Loucy (cell line): ENCODE measurements at regions not wholly inside any gene's neighbourhood (a gene's known extent, or its start where the extent isn't known, plus 50 kb on each side); places are given as distances from the start of the nearest gene placed in this dataset.

ENCODE experiments used
- H2AFZ ChIP-seq: fragments of 200-600 bp; sonication (generic); 2 replicates; pipeline ENCODE4 v1.6.0; 2016; ENCODE audit warnings: antibody characterized with exemption, mild to moderate bottlenecking, low read length, moderate library complexity
- H3F3A ChIP-seq: fragments of 200-600 bp; 2 replicates; pipeline ENCODE4 v1.6.0; 2016; ENCODE audit warnings: antibody characterized with exemption, low read depth, mild to moderate bottlenecking
- H3K27me3 ChIP-seq: fragments of 200-600 bp; sonication (generic); 2 replicates; pipeline ENCODE4 v1.6.1; 2014; ENCODE audit warnings: low read length, mild to moderate bottlenecking; ENCODE audit not compliant: insufficient read depth, poor library complexity, severe bottlenecking
- H3K36me3 ChIP-seq: fragments of 200-600 bp; sonication (generic); 2 replicates; pipeline ENCODE4 v1.6.1; 2016; ENCODE audit warnings: low read length; ENCODE audit not compliant: insufficient read depth
- H3K4me1 ChIP-seq: fragments of 200-600 bp; sonication (generic); 2 replicates; pipeline ENCODE4 v1.5.1; 2014; ENCODE audit warnings: low read length, mild to moderate bottlenecking; ENCODE audit not compliant: insufficient read depth, poor library complexity, severe bottlenecking
- H3K4me2 ChIP-seq: fragments of 200-600 bp; sonication (generic); 2 replicates; pipeline ENCODE4 v1.6.0; 2014; ENCODE audit warnings: antibody characterized with exemption, low read length, low read depth, mild to moderate bottlenecking; ENCODE audit not compliant: poor library complexity, severe bottlenecking
- H3K4me3 ChIP-seq: fragments of 200-600 bp; sonication (generic); 2 replicates; pipeline ENCODE4 v1.5.1; 2014; ENCODE audit warnings: low read length, mild to moderate bottlenecking, mixed read lengths; ENCODE audit not compliant: poor library complexity, severe bottlenecking
- H3K79me2 ChIP-seq: fragments of 200-600 bp; sonication (generic); 2 replicates; pipeline ENCODE4 v1.6.1; 2014; ENCODE audit warnings: low read length; ENCODE audit not compliant: insufficient read depth
- H3K9ac ChIP-seq: fragments of 200-600 bp; sonication (generic); 2 replicates; pipeline ENCODE4 v1.6.0; 2014; ENCODE audit warnings: mild to moderate bottlenecking, low read depth, low read length, moderate library complexity; ENCODE audit not compliant: poor library complexity, severe bottlenecking
- H3K9me2 ChIP-seq: fragments of 200-600 bp; sonication (generic); replicated peaks from 2 replicates; pipeline ENCODE4 v1.6.1; 2016; ENCODE audit warnings: low read depth, low read length, mixed read lengths
- H3K9me3 ChIP-seq: fragments of 200-600 bp; sonication (generic); 2 replicates; pipeline ENCODE4 v1.6.1; 2014; ENCODE audit warnings: mild to moderate bottlenecking, antibody characterized with exemption, low read length, low read depth; ENCODE audit not compliant: insufficient read depth
- H4K20me1 ChIP-seq: fragments of 200-600 bp; sonication (generic); 2 replicates; pipeline ENCODE4 v1.6.0; 2014; ENCODE audit warnings: antibody characterized with exemption, low read length, mild to moderate bottlenecking; ENCODE audit not compliant: insufficient read depth, poor library complexity, severe bottlenecking
- CTCF ChIP-seq: fragments of 200-600 bp; sonication (generic); conservative IDR thresholded peaks from 2 replicates; pipeline ENCODE4 v1.5.1; 2014; ENCODE audit warnings: mild to moderate bottlenecking, antibody characterized with exemption, low read length
- EZH2phosphoT487 ChIP-seq: fragments of 200-600 bp; IDR thresholded peaks from 2 replicates; pipeline ENCODE4 v1.6.1; 2018; ENCODE audit warnings: antibody characterized with exemption, mild to moderate bottlenecking, moderate library complexity, borderline replicate concordance

GRCh38 chr4:136962868-136963267 lies 569.4 kb downstream of the PCDH18 start:
- H3K4me3 ChIP-seq, result no peak overlapping the region
- no peak overlapping the region for H3K4me2 ChIP-seq
- H3K4me1 ChIP-seq, result no peaks in the 10 kb centered on the region
- no peaks in the 10 kb centered on the region for H3K79me2 ChIP-seq
- TF ChIP-seq EZH2phosphoT487 (no peak), CTCF (no peak)
- H3K9ac ChIP-seq, result no peak overlapping the region
- no peaks in the 10 kb centered on the region for H3K9me2 ChIP-seq
- no peaks in the 10 kb centered on the region for H4K20me1 ChIP-seq
- H2AFZ ChIP-seq, result no peak overlapping the region
- H3K27me3 ChIP-seq, result no peaks in the 10 kb centered on the region
- H3K9me3 ChIP-seq, result no peaks in the 10 kb centered on the region
- no peaks in the 10 kb centered on the region for H3F3A ChIP-seq
- no peaks in the 10 kb centered on the region for H3K36me3 ChIP-seq

GRCh38 chr4:136946307-136946907 lies 585.9 kb downstream of the PCDH18 start:
- Histone ChIP-seq H3K4me3 (no peak overlapping the region), H3K27me3 (no peaks in the 10 kb centered on the region)
- TF ChIP-seq CTCF, result no peak
- no peak for TF ChIP-seq EZH2phosphoT487

GRCh38 chr4:136939781-136940180 lies 592.5 kb downstream of the PCDH18 start:
- Histone ChIP-seq H3K79me2 (no peaks in the 10 kb centered on the region), H3K9ac (no peak overlapping the region), H3K4me3 (no peak overlapping the region), H3K27me3 (no peaks in the 10 kb centered on the region), H3K4me2 (no peak overlapping the region), H3F3A (no peaks in the 10 kb centered on the region), H3K4me1 (no peaks in the 10 kb centered on the region), H3K36me3 (no peaks in the 10 kb centered on the region), H3K9me2 (no peaks in the 10 kb centered on the region), H4K20me1 (no peaks in the 10 kb centered on the region), H2AFZ (no peak overlapping the region), H3K9me3 (no peaks in the 10 kb centered on the region)
- no peak for TF ChIP-seq CTCF
- TF ChIP-seq EZH2phosphoT487, result no peak

More at GRCh38 chr4:136946307-136946907, 585.9 kb downstream of the PCDH18 start:
- no peaks in the 10 kb centered on the region for H3K79me2 ChIP-seq
- H3K4me1 ChIP-seq, result no peaks in the 10 kb centered on the region
- H4K20me1 ChIP-seq, result no peaks in the 10 kb centered on the region
- H3K9me2 ChIP-seq, result no peaks in the 10 kb centered on the region
- H3K36me3 ChIP-seq, result no peaks in the 10 kb centered on the region
- no peak overlapping the region for H3K9ac ChIP-seq
- H3F3A ChIP-seq, result no peaks in the 10 kb centered on the region
- H3K9me3 ChIP-seq, result no peaks in the 10 kb centered on the region
- no peak overlapping the region for H3K4me2 ChIP-seq
- H2AFZ ChIP-seq, result no peak overlapping the region
